ENCODE measurements at regions not wholly inside any gene's neighbourhood (a gene's known extent, or its start where the extent isn't known, plus 50 kb on each side); places are given as distances from the start of the nearest gene placed in this dataset.

DNA sequence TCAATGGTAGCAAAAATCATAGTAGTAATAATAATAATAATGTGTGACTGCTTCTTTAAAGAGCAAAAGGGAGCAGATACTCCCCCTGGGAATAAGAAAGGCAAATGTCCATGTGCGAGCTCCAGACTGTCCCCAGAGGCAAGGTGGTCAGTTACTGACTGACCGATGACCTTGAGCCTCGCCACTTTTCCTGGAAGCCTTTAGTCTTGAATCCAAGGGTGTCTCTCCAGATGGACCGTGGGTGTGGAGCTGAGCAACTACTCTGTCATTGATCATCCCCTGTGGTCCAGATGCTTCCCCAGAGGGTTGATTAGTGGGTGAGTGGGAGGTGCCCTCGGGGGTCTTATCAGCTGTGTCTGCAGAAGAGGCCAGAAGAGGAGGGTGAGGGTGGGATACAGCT lies 418.5 kb upstream of the TBX3 start:
- no peak for DNase-seq

GRCh38 chr12:115101520-115101919 lies 417.5 kb upstream of the TBX3 start:
- DNase-seq, result no peak

- DNase-seq, result no peak
Observed at GRCh38 chr12:115097416-115097815, 413.4 kb upstream of the TBX3 start.

GRCh38 chr12:115096588-115097397 lies 412.8 kb upstream of the TBX3 start:
- no peak for DNase-seq

- DNase-seq, result no peak
Observed at GRCh38 chr12:115095073-115095748, 411.2 kb upstream of the TBX3 start.

DNA sequence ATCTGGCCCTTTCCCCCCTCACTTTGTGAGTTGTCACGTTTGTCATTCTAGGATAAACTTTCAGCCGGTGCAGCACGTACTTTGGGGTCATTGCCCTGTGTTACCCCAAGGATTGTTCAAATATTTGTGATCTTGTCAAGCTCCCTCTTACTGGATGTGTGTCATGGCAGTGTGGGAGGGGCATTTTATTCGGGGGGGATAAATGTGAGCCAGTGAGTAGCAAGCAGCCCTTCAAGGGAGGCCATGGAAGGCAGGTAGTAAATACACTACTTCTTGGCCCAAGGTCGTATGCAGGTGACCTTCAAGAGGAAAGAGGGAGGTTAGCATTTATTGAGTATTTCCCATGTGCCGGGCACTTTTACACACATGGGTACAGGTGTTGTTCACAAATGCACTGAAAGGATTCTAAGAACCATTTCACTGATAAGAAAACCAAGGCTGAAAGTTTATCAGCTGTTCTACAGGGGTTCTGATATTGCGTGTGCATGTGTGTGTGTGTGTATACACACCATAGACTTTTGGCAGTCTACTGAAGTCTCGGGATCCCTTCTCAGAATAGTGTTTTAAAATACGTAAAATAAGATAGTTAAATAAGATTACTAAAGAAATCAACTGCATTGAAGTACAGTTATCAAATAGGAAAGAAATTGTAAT lies 410.3 kb upstream of the TBX3 start:
- DNase-seq, result no peak

DNA sequence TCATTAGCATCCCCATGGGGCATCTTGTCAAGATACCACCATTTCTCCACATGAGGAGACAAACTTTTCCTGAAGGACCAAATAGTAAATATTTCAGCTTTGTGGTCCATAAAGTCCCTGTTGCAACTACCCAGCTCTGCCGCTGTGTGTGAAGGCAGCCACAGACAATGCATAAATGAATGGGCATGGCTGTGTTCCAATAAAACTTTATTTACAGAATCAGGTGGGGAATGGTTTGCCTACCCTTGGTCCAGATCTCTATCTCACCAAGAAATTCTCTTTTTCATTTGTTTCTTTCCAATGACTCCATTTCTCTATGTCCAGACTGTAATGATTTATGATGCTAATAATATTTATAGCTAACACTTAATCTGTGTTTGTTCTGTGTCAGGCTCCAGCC lies 409.3 kb upstream of the TBX3 start:
- no peak for DNase-seq

DNA sequence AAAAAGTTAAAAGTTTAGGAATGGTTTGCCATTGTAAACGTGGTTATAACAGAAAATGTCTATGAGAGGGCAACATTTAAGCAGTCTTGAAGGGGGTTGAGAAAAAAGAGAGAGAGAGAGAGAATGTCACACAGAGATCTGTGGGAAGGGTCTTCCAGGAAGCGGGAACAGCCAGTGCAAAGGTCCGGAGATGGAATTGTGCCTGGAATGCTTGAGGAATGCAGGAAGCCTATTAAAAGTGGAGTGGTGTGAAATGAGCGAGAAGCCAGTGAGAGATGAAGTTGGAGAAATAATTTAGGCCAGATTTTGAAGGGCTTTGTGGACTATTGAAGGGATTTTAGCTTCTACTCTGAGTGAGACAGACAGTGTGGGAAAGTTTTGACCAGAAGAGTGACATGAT lies 406.8 kb upstream of the TBX3 start:
- no peak for DNase-seq

- DNase-seq, result no peak
Observed at GRCh38 chr12:115088995-115089841, 405.2 kb upstream of the TBX3 start.

- no peak for DNase-seq
Observed at GRCh38 chr12:115088328-115088994, 404.5 kb upstream of the TBX3 start.

DNA sequence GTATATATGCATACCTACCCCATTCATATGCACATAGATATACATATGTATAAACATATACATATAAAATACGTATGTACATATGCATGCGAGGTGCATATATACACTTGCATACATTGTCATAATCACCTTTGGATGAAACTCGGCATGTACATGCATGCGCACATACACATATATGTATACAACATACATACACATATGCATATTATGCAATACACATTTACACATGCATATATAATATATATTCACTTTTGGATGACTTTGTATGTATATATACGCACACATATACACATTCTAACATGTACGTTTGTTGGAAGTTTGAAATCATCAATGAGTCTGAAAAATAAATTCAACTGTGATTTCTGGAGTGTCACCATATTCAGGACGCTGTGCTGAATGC lies 401.6 kb upstream of the TBX3 start:
- no peak for DNase-seq

DNA sequence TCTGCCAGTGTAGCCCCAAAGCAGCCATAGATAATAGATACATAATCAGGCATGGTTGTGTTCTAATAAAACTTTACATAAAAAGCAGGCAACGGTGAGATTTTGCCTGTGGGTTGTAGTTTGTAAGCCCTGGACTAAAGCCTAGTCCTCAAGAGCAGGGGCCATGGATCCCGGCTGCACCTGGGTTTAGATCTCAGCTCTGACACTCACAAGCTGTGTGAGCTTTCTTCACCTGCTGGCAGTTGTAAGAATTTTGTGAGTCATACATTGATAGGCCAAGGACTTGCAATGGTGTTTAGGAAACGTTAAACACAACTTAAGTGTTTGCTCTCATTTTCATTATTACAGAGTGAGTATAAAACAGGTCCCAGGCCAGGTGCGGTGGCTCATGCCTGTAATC lies 395.8 kb upstream of the TBX3 start:
- DNase-seq, result no peak

- DNase-seq, result no peak
Observed at GRCh38 chr12:115078990-115079389, 395.0 kb upstream of the TBX3 start.

GRCh38 chr12:115078334-115078733 lies 394.4 kb upstream of the TBX3 start:
- DNase-seq, result no peak

GRCh38 chr12:115075552-115076170 lies 391.7 kb upstream of the TBX3 start:
- no peak for DNase-seq

GRCh38 chr12:115074617-115075016 lies 390.6 kb upstream of the TBX3 start:
- no peak for DNase-seq

- no peak for DNase-seq
Observed at GRCh38 chr12:115072712-115073111, 388.7 kb upstream of the TBX3 start.

- no peak for DNase-seq
Observed at GRCh38 chr12:115070313-115070712, 386.3 kb upstream of the TBX3 start.

- no peak for DNase-seq
Observed at GRCh38 chr12:115064296-115064695, 380.3 kb upstream of the TBX3 start.

GRCh38 chr12:115062741-115063140 lies 378.8 kb upstream of the TBX3 start:
- DNase-seq, result no peak

GRCh38 chr12:115060477-115061168 lies 376.6 kb upstream of the TBX3 start:
- no peak for DNase-seq
